GM20000 (cell line): ENCODE measurements at regions not wholly inside any gene's neighbourhood (a gene's known extent, or its start where the extent isn't known, plus 50 kb on each side); places are given as distances from the start of the nearest gene placed in this dataset.

Experiments
- DNase-seq: peaks from one replicate; pipeline ENCODE4 v3.0.0; 2012; ENCODE audit warnings: low spot score
- CTCF ChIP-seq: IDR thresholded peaks from 2 replicates; pipeline ENCODE4 v1.5.1; 2012; ENCODE audit warnings: mild to moderate bottlenecking, control low read depth; ENCODE audit errors: extremely low read depth, missing control alignments

- no peak for TF ChIP-seq CTCF
- no peak for DNase-seq
These were observed 211.4 kb upstream of the TUSC1 start for GRCh38 chr9:25889661-25890060.

- no peak for DNase-seq
- TF ChIP-seq CTCF: no peak
These were observed 198.0 kb upstream of the TUSC1 start for GRCh38 chr9:25876248-25876647.

GRCh38 chr9:25864509-25864908 is 186.3 kb upstream of the TUSC1 start:
- no peak for TF ChIP-seq CTCF
- DNase-seq: no peak

GRCh38 chr9:25861421-25861820 is 183.2 kb upstream of the TUSC1 start:
- no peak for DNase-seq
- TF ChIP-seq CTCF: no peak

- TF ChIP-seq CTCF: no peak
- DNase-seq: no peak
These were observed 178.9 kb upstream of the TUSC1 start for GRCh38 chr9:25857147-25857546.

GRCh38 chr9:25850803-25851202 is 172.6 kb upstream of the TUSC1 start:
- no peak for TF ChIP-seq CTCF
- no peak for DNase-seq

GRCh38 chr9:25845867-25846266 is 167.6 kb upstream of the TUSC1 start:
- TF ChIP-seq CTCF: no peak
- no peak for DNase-seq
